ENCODE measurements at regions not wholly inside any gene's neighbourhood (a gene's known extent, or its start where the extent isn't known, plus 50 kb on each side); places are given as distances from the start of the nearest gene placed in this dataset.
"Not testable (repeated sequence)": the region's sequence is repeated elsewhere in the genome, so short reads cannot be mapped to it uniquely, and the experiment has no call there.

- DNase-seq (ENCODE audit: low read depth): no peak
These were observed 1147.3 kb upstream of the GOT2 start for GRCh38 chr16:59881376-59881775.

- DNase-seq (ENCODE audit: low read depth): no peak
These were observed 1146.5 kb upstream of the GOT2 start for GRCh38 chr16:59880611-59881010.

- DNase-seq (ENCODE audit: low read depth): no peak
These were observed 1144.9 kb upstream of the GOT2 start for GRCh38 chr16:59878999-59879398.

GRCh38 chr16:59878479-59878878 lies 1144.4 kb upstream of the GOT2 start:
- no peak for DNase-seq (ENCODE audit: low read depth)

- no peak for DNase-seq (ENCODE audit: low read depth)
These were observed 1131.0 kb upstream of the GOT2 start for GRCh38 chr16:59864981-59865666.

- DNase-seq (ENCODE audit: low read depth): no peak
These were observed 1125.7 kb upstream of the GOT2 start for GRCh38 chr16:59859676-59860402.

GRCh38 chr16:59854846-59855439 lies 1120.8 kb upstream of the GOT2 start:
- DNase-seq (ENCODE audit: low read depth): no peak

- DNase-seq (ENCODE audit: low read depth): no peak
These were observed 1115.6 kb upstream of the GOT2 start for GRCh38 chr16:59849716-59850115.

GRCh38 chr16:59848296-59848695 lies 1114.2 kb upstream of the GOT2 start:
- DNase-seq (ENCODE audit: low read depth): no peak

- DNase-seq (ENCODE audit: low read depth): no peak
These were observed 1106.1 kb upstream of the GOT2 start for GRCh38 chr16:59840169-59840568.

GRCh38 chr16:59826767-59827166 lies 1092.7 kb upstream of the GOT2 start:
- no peak for DNase-seq (ENCODE audit: low read depth)

- not testable (repeated sequence) for DNase-seq (ENCODE audit: low read depth)
These were observed 1075.4 kb upstream of the GOT2 start for GRCh38 chr16:59809488-59809887.

- DNase-seq (ENCODE audit: low read depth): no peak
These were observed 1049.1 kb upstream of the GOT2 start for GRCh38 chr16:59783191-59783590.

GRCh38 chr16:59773330-59773729 lies 1039.2 kb upstream of the GOT2 start:
- no peak for DNase-seq (ENCODE audit: low read depth)

GRCh38 chr16:59759296-59759695 lies 1025.2 kb upstream of the GOT2 start:
- DNase-seq (ENCODE audit: low read depth): no peak

- DNase-seq (ENCODE audit: low read depth): no peak
These were observed 1024.7 kb upstream of the GOT2 start for GRCh38 chr16:59758848-59759247.

GRCh38 chr16:59754854-59755253 lies 1020.7 kb upstream of the GOT2 start:
- DNase-seq (ENCODE audit: low read depth): no peak

GRCh38 chr16:59749662-59750336 lies 1015.7 kb upstream of the GOT2 start:
- DNase-seq (ENCODE audit: low read depth): no peak

- DNase-seq (ENCODE audit: low read depth): no peak
These were observed 1014.4 kb upstream of the GOT2 start for GRCh38 chr16:59748531-59748930.

- DNase-seq (ENCODE audit: low read depth): no peak
These were observed 1009.4 kb upstream of the GOT2 start for GRCh38 chr16:59743504-59743903.

GRCh38 chr16:59740858-59741257 lies 1006.7 kb upstream of the GOT2 start:
- DNase-seq (ENCODE audit: low read depth): no peak

- DNase-seq (ENCODE audit: low read depth): no peak
These were observed 1003.2 kb upstream of the GOT2 start for GRCh38 chr16:59737274-59737673.

GRCh38 chr16:59733321-59733720 lies 999.2 kb upstream of the GOT2 start:
- no peak for DNase-seq (ENCODE audit: low read depth)

Data from Daoy (cell line).